Stimulated activated naive CD8-positive, alpha-beta T cell treated with anti-CD3 and anti-CD28 coated beads, Interleukin-15, amount 100 ng/mL, for 72 hours (primary cell): ENCODE measurements at regions not wholly inside any gene's neighbourhood (a gene's known extent, or its start where the extent isn't known, plus 50 kb on each side); places are given as distances from the start of the nearest gene placed in this dataset.

Source experiments
- ATAC-seq: fragments of 150-1000 bp; cut with Tn5 transposase; 2 replicates; pipeline ENCODE4 v1.10.0; 2021; ENCODE audit warnings: mild to moderate bottlenecking, moderate library complexity
- DNase-seq, 2 donors: peaks; one replicate each; pipeline ENCODE4 v3.0.0; 2021 to 2022
- H3K27ac Mint-ChIP-seq, 2 donors: one replicate each; pipeline ENCODE4 v1.8.0; 2022; ENCODE audit warnings: mild to moderate bottlenecking in 2 of 2, mixed read lengths in 2 of 2, moderate library complexity in 2 of 2
- H3K27me3 Mint-ChIP-seq: one replicate; pipeline ENCODE4 v1.8.0; 2022; ENCODE audit warnings: mixed read lengths
- H3K4me1 Mint-ChIP-seq: one replicate; pipeline ENCODE4 v1.8.0; 2022; ENCODE audit warnings: mild to moderate bottlenecking, mixed read lengths
- H3K4me3 Mint-ChIP-seq, 2 donors: one replicate each; pipeline ENCODE4 v1.8.0; 2022; ENCODE audit warnings: mild to moderate bottlenecking in 2 of 2, mixed read lengths in 2 of 2, moderate library complexity in 1 of 2
- H3K9me3 Mint-ChIP-seq, 2 donors: one replicate each; pipeline ENCODE4 v1.8.0; 2022; ENCODE audit warnings: mixed read lengths in 2 of 2

DNA sequence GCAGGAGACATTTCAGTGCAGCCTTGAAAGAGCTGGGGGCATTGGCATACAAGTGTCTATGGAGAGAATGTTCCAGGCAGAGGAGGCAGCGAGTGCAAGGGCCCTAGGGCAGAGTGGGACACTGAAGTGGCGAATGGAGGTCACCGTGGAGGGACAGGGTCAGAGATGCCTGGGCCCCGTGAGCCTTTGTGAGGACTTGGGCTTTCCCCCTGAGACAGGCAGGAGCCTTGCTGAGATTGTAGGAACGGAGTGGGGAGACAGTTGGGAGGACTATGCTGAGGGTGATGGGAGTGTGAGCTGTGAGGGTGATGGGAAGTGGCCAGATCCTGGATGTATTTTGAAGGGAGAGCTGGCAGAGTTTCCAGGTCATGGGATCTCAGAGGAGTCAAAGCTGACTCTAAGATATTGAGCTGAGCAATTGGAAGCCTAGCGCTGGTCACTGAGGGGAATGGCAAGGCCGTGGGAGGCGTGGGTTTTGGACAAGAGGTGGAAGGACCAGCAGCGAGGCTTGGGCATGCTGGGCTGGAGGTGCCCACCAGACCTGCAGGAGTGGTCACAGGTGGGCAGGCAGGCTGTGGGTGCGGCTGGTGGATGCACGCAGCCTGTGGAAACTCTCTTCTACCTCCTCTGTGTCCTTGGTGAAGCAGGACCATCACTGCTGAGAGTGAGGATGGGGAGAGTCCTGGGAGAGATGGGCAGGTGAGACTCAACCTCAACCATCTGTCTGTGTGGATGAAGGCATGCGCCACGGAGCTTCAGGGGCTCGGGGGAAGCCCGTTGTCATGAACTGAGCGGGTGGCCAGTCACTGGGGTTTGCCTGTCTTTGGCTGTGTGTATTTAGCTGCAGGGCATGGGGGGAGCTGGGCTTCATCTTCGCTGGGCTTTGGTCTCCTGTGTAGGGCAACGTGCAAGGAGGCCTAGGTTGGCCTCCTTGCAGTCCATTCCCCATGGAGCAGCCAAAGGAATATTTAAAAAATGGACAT lies 241.2 kb upstream of the HS6ST1 start:
- DNase-seq (no peak), ATAC-seq (no peak)
- no peaks in the 10 kb centered on the region for H3K4me1 Mint-ChIP-seq
- no peak overlapping the region for H3K4me3 Mint-ChIP-seq
- no peaks in the 10 kb centered on the region for H3K9me3 Mint-ChIP-seq
- peak overlapping the region in 1 of 2 donors; percentile 42 for H3K27ac Mint-ChIP-seq
- peaks cover 10% of the 10 kb centered on the region for H3K27me3 Mint-ChIP-seq

DNA sequence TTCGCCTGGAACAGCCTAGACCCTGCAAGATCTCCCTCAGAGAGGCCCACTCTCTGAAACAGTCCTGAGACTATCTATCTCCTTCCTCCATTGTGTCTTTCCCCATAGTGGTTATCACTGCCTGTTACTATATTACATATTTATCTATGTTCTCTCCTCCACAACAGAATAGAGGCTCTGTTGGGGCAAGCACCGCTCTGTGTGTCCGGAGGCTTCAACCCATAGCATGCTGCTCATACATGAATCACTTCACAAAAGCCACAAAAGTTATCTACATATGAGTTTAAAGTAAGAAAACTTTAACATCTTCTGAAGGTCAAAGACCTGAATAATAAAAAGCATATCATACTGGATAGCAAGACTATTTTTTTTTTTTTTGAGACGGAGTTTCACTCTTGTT lies 242.1 kb upstream of the HS6ST1 start:
- H3K27ac Mint-ChIP-seq: no peak overlapping the region
- no peak for ATAC-seq
- no peaks in the 10 kb centered on the region for H3K4me1 Mint-ChIP-seq
- H3K9me3 Mint-ChIP-seq: no peaks in the 10 kb centered on the region
- no peak overlapping the region for H3K4me3 Mint-ChIP-seq
- peaks cover 10% of the 10 kb centered on the region for H3K27me3 Mint-ChIP-seq
- no peak for DNase-seq

DNA sequence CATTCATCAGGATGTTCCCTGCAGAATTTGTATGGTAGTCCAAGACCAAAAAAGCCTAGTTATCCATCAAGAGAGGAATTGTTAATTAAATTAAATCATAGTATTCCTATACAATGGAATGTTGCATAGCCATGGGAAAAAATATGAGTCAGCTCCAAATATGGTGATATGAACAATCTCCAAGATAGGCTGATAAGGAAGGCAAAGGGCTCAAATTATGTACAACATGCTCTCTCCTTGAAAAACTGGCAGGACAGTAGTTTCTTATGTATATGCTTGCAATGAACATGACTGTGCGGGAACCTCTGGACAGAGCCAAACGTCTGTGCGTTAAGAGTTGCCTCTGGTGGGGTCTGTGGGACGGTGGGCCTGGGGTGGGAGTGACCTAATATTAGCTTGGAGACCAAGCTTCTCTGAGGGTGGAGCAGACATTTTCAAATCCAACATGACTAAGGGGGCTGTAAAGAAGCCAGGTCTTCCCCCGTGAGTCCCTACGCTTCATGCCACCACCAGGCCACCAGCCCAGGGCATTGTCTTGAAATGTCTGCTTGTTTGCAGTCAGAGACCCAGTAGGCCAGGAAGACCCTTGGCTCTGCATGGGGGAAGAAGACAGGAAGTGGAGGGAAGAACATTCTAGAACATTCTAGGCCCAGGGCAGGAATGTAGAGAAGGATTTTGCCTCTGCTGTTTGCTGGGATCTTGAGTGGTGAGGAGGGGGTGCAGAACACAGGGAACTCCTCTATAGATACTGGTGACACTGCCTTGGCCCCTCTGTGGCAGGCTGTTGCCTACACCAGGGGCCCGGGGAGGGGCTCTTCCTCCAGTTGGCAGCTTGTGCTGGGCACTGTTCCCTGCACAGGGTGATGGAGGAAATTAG lies 244.0 kb upstream of the HS6ST1 start:
- ATAC-seq: no peak
- peaks cover 10% of the 10 kb centered on the region for H3K27me3 Mint-ChIP-seq
- no peak for DNase-seq

DNA sequence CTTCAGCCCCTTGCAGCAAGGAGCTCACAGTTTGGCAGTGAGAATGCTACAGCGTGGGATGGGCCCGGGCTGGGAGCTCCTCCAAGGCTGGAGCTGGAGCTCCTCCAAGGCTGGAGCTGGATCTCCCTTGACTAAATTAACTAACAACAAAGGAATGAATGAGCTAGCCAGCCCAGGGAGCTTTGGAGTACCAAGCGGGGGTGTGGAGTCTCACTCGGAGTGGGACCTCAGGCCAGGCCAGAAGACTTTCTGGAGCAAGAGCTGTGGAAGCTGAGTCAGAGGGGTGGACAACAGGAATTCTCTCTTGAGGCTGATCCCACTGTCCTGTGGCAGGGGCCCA lies 244.7 kb upstream of the HS6ST1 start:
- Mint-ChIP-seq H3K9me3 (no peaks in the 10 kb centered on the region), H3K4me1 (no peaks in the 10 kb centered on the region), H3K27ac (no peak overlapping the region), H3K27me3 (peaks cover 16% of the 10 kb centered on the region), H3K4me3 (no peak overlapping the region)
- no peak for DNase-seq
- ATAC-seq: no peak

More for the DNA sequence above, 244.0 kb upstream of the HS6ST1 start:
- H3K4me1 Mint-ChIP-seq: no peaks in the 10 kb centered on the region
- no peak overlapping the region for H3K27ac Mint-ChIP-seq
- H3K9me3 Mint-ChIP-seq: no peaks in the 10 kb centered on the region
- no peak overlapping the region for H3K4me3 Mint-ChIP-seq

- ATAC-seq (no peak), DNase-seq (no peak)
- Mint-ChIP-seq H3K27ac (no peak overlapping the region), H3K4me3 (no peak overlapping the region), H3K9me3 (no peaks in the 10 kb centered on the region), H3K4me1 (no peaks in the 10 kb centered on the region), H3K27me3 (peaks cover 15% of the 10 kb centered on the region)
Observed at GRCh38 chr2:128564131-128564530, 245.5 kb upstream of the HS6ST1 start.

DNA sequence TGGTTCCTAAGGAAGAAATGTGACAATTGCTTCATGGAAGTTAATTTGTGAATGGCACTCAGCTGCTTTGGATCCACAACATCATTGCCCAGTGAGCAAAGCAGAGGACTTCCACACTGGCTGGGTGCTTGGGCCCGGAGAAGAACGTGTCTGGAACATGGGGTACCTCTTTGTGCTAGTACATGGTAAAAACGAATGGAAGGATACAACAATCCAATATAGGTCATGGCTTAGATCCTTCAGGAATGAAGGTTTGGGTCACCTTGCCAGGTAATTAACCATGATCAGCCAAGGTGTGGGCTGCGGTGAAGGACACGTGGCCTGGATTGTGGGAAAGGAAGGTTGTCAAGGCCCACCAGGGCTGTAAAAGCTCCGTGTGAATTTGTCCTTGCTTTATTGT lies 245.9 kb upstream of the HS6ST1 start:
- ATAC-seq (no peak), DNase-seq (no peak)
- Mint-ChIP-seq H3K9me3 (no peaks in the 10 kb centered on the region), H3K4me3 (no peak overlapping the region), H3K4me1 (no peaks in the 10 kb centered on the region), H3K27ac (no peak overlapping the region), H3K27me3 (peaks cover 10% of the 10 kb centered on the region)

DNA sequence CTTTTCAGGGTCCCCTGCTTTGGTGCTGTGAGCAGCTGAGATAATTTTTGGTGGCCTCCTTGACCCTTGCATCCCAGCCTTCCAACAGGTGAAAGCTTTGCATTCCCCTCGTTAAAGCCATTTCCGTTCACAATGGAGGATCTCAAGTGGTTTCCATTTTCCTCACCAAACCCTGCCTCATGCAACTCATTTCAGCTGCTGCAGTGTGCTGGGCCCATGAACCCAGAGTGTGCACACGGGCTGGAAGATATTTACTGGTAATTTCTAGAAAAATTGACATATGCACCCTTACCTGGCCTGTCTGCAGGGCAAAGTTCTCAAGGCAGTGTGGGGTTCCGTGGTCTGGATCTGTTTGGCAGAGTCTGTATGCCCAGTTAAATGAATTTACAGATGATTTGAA lies 246.8 kb upstream of the HS6ST1 start:
- ATAC-seq (no peak), DNase-seq (no peak)
- no peak overlapping the region for H3K4me3 Mint-ChIP-seq
- no peaks in the 10 kb centered on the region for H3K9me3 Mint-ChIP-seq
- H3K27me3 Mint-ChIP-seq: peaks cover 6% of the 10 kb centered on the region
- no peak overlapping the region for H3K27ac Mint-ChIP-seq
- H3K4me1 Mint-ChIP-seq: no peaks in the 10 kb centered on the region

GRCh38 chr2:128566671-128567070 lies 248.0 kb upstream of the HS6ST1 start:
- no peak for ATAC-seq
- no peaks in the 10 kb centered on the region for H3K9me3 Mint-ChIP-seq
- H3K27ac Mint-ChIP-seq: no peak overlapping the region
- H3K4me3 Mint-ChIP-seq: no peak overlapping the region
- H3K4me1 Mint-ChIP-seq: no peaks in the 10 kb centered on the region
- no peak for DNase-seq
- H3K27me3 Mint-ChIP-seq: peaks cover 6% of the 10 kb centered on the region

DNA sequence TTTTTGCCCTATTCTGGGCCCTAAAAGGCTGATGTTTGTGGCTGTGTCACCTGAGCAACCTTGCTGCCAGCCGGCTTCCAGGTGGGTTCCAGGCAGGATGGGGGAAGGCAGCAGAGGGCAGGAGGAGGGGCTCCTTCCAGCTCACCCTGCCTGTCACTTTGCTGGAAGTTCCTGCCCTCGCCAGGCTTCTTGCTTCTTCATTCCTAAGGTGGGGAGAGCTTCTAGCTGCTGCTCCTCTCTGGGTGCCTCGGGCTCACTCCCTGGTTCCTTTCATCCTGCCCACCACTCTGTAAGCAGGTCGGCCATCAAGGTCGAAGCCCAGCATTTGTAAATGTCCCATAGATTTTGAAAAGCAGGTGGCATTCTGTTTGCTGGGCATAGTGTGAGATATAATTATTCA lies 249.4 kb upstream of the HS6ST1 start:
- Mint-ChIP-seq H3K9me3 (no peaks in the 10 kb centered on the region), H3K4me3 (no peak overlapping the region), H3K27me3 (peaks cover 10% of the 10 kb centered on the region), H3K4me1 (no peaks in the 10 kb centered on the region), H3K27ac (no peak overlapping the region)
- ATAC-seq (no peak), DNase-seq (no peak)

DNA sequence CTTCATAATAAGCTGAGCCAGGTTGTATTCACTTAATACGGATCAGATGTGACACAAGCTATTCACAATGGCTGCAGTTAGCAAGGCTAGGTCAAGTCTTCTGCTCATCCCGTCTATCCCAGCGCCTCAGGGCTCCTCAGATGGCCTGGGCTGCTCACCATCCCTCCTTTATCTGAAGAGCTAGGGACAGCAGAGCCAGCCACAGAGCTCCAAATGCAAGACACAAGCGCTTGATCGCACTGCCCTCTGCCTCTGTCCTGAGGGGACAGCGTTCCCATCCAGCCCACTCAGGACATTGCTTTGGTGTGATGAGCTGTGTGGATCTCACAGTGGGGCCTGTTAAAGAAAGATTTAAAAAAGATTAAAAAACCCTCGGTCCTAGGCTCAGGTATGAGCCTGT lies 254.4 kb upstream of the HS6ST1 start:
- no peak overlapping the region for H3K4me3 Mint-ChIP-seq
- peaks cover 12% of the 10 kb centered on the region for H3K27me3 Mint-ChIP-seq
- H3K4me1 Mint-ChIP-seq: no peaks in the 10 kb centered on the region
- H3K9me3 Mint-ChIP-seq: no peaks in the 10 kb centered on the region
- no peak for DNase-seq
- ATAC-seq: no peak
- H3K27ac Mint-ChIP-seq: peak overlapping the region in 1 of 2 donors; percentile 31

DNA sequence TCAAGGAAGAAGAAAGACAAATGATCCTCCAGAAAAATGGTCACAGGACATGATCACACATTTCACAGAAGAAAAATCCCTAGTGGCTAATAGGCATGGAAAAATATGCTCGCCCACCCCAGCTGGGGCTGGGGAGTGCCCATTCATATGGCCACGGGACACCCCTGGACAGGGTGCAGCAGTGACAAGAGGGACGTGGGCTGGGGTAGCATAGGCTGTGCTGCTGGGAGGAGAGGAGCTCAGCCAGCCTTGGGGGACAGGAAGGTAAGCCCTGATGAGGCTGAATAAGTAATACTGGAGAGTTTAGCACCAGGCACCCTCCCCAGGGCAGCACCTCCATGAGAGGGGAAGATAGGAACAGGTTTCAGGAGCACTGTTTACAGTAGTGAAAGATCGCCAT lies 254.9 kb upstream of the HS6ST1 start:
- no peak for DNase-seq
- peaks cover 10% of the 10 kb centered on the region for H3K27me3 Mint-ChIP-seq
- no peak overlapping the region for H3K4me3 Mint-ChIP-seq
- no peaks in the 10 kb centered on the region for H3K9me3 Mint-ChIP-seq
- no peaks in the 10 kb centered on the region for H3K4me1 Mint-ChIP-seq
- peak overlapping the region in 1 of 2 donors; percentile 31 for H3K27ac Mint-ChIP-seq
- peak; percentile 53 for ATAC-seq

DNA sequence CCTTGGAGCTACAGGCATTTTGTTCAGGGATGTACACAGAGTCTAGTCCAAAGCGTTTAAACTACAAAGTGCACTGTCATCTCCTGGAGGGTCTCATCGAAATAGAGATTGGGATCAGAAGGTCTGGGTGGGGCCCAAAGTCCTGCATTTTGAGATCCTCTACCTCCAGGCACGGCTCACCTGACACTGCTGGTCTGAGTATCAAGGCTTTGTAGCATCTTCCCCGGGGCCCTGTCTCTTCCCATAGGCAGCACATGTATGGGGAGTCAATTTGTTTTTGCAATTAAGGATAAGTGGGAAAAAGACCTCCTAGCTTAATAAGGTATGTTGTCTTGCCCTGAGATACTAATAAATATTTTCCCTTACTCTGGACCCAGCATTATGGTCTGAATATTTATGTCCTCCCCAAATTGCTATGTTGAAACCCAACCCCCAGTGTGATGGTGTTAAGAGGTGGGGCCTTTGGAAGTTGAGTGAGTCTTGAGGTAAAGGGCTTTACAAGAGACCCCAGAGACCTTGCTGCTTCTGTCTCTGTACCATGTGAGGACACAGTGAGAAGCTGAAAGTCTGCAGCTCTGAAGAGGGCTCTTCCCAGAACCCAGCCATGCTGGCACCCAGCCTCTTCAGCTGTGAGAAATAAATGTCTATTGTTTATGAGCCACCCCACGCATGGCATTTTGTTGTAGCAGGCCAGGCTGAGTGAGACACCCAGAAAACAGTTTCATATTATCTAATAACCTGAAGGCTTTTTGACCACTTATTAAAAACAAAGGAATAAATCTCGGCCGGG lies 258.7 kb upstream of the HS6ST1 start:
- H3K27ac Mint-ChIP-seq: no peak overlapping the region
- ATAC-seq (no peak), DNase-seq (no peak)
- peaks cover 10% of the 10 kb centered on the region for H3K27me3 Mint-ChIP-seq
- H3K4me1 Mint-ChIP-seq: no peaks in the 10 kb centered on the region
- no peak overlapping the region for H3K4me3 Mint-ChIP-seq
- no peaks in the 10 kb centered on the region for H3K9me3 Mint-ChIP-seq

DNA sequence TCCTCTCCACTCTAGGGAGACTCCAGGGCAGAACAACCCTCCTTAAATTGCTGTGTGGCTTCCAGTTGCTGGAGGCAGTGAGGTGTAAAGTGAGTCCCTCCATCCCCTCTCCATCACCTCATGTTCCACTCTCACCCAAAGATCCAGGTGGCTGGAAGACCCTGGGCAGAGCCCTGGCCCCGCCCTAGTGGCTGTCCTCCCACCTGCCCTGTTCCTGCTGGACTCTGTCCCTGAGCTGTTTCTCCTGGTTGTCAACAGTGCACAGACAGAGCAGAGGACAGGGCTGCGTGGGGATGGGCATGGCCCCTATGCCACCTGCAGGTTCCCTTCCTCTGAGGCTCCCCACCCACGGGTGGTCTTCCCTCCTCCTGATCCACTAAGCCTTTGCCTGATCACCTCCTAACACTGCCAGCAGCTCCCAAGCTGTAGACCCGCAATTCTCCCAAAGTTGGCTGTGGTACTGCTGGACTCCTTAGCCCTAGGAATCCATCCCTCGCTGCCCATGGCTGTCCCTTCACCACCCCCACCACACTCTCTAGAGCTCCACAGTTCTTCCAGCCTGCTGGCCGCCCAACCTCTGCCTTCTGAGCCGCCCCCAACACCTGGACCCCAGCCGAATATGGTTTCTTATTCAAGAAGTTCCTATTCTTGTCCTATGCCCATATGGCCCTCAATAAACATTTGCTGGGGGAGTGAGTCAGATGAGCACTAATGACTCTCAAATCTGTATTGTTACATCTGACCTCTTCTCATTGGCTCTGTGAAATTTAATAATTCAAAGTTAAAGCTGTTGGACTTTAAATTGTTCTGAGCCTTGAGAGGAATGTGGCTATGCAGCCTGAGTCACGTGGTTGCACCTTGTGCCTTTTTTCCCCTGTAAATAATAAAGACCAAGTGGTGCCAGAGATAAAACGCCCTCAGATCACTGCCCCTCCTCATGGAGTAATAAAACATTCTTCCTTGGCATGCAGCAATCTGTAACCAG lies 260.0 kb upstream of the HS6ST1 start:
- ATAC-seq: peak; percentile 29
- H3K4me3 Mint-ChIP-seq: no peak overlapping the region
- DNase-seq: no peak
- H3K4me1 Mint-ChIP-seq: no peaks in the 10 kb centered on the region
- no peaks in the 10 kb centered on the region for H3K27me3 Mint-ChIP-seq
- H3K27ac Mint-ChIP-seq: peak overlapping the region in 1 of 2 donors; percentile 48
- H3K9me3 Mint-ChIP-seq: no peaks in the 10 kb centered on the region

DNA sequence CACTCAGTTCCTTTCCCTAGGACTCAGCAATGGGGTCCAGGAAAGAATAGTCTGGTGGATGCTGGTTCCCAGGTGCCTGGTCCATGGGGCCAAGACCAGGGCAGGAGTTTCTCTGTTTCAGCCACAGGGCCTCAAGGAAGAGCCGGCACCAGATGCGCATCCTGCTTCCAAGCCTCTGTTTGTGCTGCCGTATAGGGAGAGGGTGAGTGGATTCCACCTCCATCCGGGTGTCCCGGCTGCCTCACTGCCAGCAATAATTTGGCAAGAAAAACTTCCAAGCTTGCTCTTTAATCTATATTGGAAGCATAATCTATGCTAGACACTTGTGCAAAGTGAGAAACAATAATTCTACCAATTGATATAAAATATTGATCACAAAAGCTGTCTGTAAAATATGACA lies 261.2 kb upstream of the HS6ST1 start:
- no peak overlapping the region for H3K27ac Mint-ChIP-seq
- no peak overlapping the region for H3K4me3 Mint-ChIP-seq
- H3K27me3 Mint-ChIP-seq: no peaks in the 10 kb centered on the region
- H3K4me1 Mint-ChIP-seq: no peaks in the 10 kb centered on the region
- H3K9me3 Mint-ChIP-seq: peaks cover 4 to 6% of the 10 kb centered on the region in 2 donors
- no peak for DNase-seq
- no peak for ATAC-seq
